ENCODE measurements at regions not wholly inside any gene's neighbourhood (a gene's known extent, or its start where the extent isn't known, plus 50 kb on each side); places are given as distances from the start of the nearest gene placed in this dataset.

- POLR2A ChIA-PET = no interaction called here
- no peak overlapping the region for H3K27ac Mint-ChIP-seq
- no peak overlapping the region for H3K4me3 Mint-ChIP-seq
- DNase-seq = no peak
- no peaks in the 10 kb centered on the region for H3K36me3 Mint-ChIP-seq (ENCODE audit: low read depth)
- intact Hi-C loops (cut with micrococcal nuclease) = no loop called here
- H3K4me1 Mint-ChIP-seq (ENCODE audit: low read depth) = no peaks in the 10 kb centered on the region
- CTCF ChIA-PET = no interaction called here
- TF ChIP-seq CTCF (IDR thresholded peaks at IDR 0.05) = no peak
- no peaks in the 10 kb centered on the region for H3K9me3 Mint-ChIP-seq
- no peaks in the 10 kb centered on the region for H3K27me3 Mint-ChIP-seq
- ATAC-seq = no peak
Measured at GRCh38 chr10:20970708-20971107, 73.6 kb upstream of the NEBL start.

- Mint-ChIP-seq H3K4me1 (ENCODE audit: low read depth) (no peaks in the 10 kb centered on the region), H3K36me3 (ENCODE audit: low read depth) (no peaks in the 10 kb centered on the region), H3K27ac (no peak overlapping the region), H3K9me3 (no peaks in the 10 kb centered on the region), H3K4me3 (no peak overlapping the region), H3K27me3 (no peaks in the 10 kb centered on the region)
- TF ChIP-seq CTCF (IDR thresholded peaks at IDR 0.05) = no peak
- ChIA-PET POLR2A (no interaction called here), CTCF (no interaction called here)
- intact Hi-C loops (cut with micrococcal nuclease) = no loop called here
- ATAC-seq (no peak), DNase-seq (no peak)
Measured at GRCh38 chr10:20970044-20970443, 72.9 kb upstream of the NEBL start.

- no peaks in the 10 kb centered on the region for H3K27me3 Mint-ChIP-seq
- no peak for TF ChIP-seq CTCF (IDR thresholded peaks at IDR 0.05)
- POLR2A ChIA-PET = no interaction called here
- H3K4me3 Mint-ChIP-seq = no peak overlapping the region
- no peak for DNase-seq
- ATAC-seq = no peak
- intact Hi-C loops (cut with micrococcal nuclease) = no loop called here
- no peaks in the 10 kb centered on the region for H3K4me1 Mint-ChIP-seq (ENCODE audit: low read depth)
- CTCF ChIA-PET = no interaction called here
- H3K27ac Mint-ChIP-seq = no peak overlapping the region
- H3K9me3 Mint-ChIP-seq = no peaks in the 10 kb centered on the region
- H3K36me3 Mint-ChIP-seq (ENCODE audit: low read depth) = no peaks in the 10 kb centered on the region
Measured at GRCh38 chr10:20966426-20966825, 69.3 kb upstream of the NEBL start.

GRCh38 chr10:20963721-20964595 lies 66.8 kb upstream of the NEBL start:
- H3K27ac Mint-ChIP-seq = no peak overlapping the region
- no peaks in the 10 kb centered on the region for H3K9me3 Mint-ChIP-seq
- H3K4me3 Mint-ChIP-seq = no peak overlapping the region
- H3K36me3 Mint-ChIP-seq (ENCODE audit: low read depth) = no peaks in the 10 kb centered on the region
- intact Hi-C loops (cut with micrococcal nuclease) = no loop called here
- DNase-seq = no peak
- no peak for ATAC-seq
- no peaks in the 10 kb centered on the region for H3K27me3 Mint-ChIP-seq
- TF ChIP-seq CTCF (IDR thresholded peaks at IDR 0.05) = no peak
- H3K4me1 Mint-ChIP-seq (ENCODE audit: low read depth) = no peaks in the 10 kb centered on the region
- CTCF ChIA-PET = no interaction called here
- POLR2A ChIA-PET = no interaction called here

GRCh38 chr10:20963056-20963455 lies 65.9 kb upstream of the NEBL start:
- intact Hi-C loops (cut with micrococcal nuclease) = no loop called here
- no peaks in the 10 kb centered on the region for H3K36me3 Mint-ChIP-seq (ENCODE audit: low read depth)
- POLR2A ChIA-PET = no interaction called here
- DNase-seq (no peak), ATAC-seq (no peak)
- no peak overlapping the region for H3K27ac Mint-ChIP-seq
- CTCF ChIA-PET = no interaction called here
- no peak for TF ChIP-seq CTCF (IDR thresholded peaks at IDR 0.05)
- no peaks in the 10 kb centered on the region for H3K9me3 Mint-ChIP-seq
- H3K4me3 Mint-ChIP-seq = no peak overlapping the region
- no peaks in the 10 kb centered on the region for H3K27me3 Mint-ChIP-seq
- H3K4me1 Mint-ChIP-seq (ENCODE audit: low read depth) = no peaks in the 10 kb centered on the region
